PC-3 (cell line): ENCODE measurements at regions not wholly inside any gene's neighbourhood (a gene's known extent, or its start where the extent isn't known, plus 50 kb on each side); places are given as distances from the start of the nearest gene placed in this dataset.

Experiments used
- CTCF ChIP-seq: fragments of 300-600 bp; sonication (generic); conservative IDR thresholded peaks from 2 replicates; pipeline ENCODE4 v1.5.1; 2017; ENCODE audit warnings: antibody characterized with exemption, low read depth, mild to moderate bottlenecking, low read length
- EZH2 ChIP-seq: fragments of 300-600 bp; sonication (generic); IDR thresholded peaks from one replicate; pipeline ENCODE4 v1.6.1; 2017; ENCODE audit warnings: antibody characterized with exemption, mild to moderate bottlenecking, low read length; ENCODE audit not compliant: unreplicated experiment
- EZH2phosphoT487 ChIP-seq: fragments of 300-600 bp; sonication (generic); IDR thresholded peaks from 2 replicates; pipeline ENCODE4 v1.6.1; 2018; ENCODE audit warnings: mild to moderate bottlenecking, antibody characterized with exemption, low read length, borderline replicate concordance

- no peak for TF ChIP-seq CTCF
- no peak for TF ChIP-seq EZH2
- TF ChIP-seq EZH2phosphoT487: no peak
Observed at GRCh38 chr1:29381426-29381825, 145.1 kb downstream of the PTPRU start.
